ENCODE measurements at regions not wholly inside any gene's neighbourhood (a gene's known extent, or its start where the extent isn't known, plus 50 kb on each side); places are given as distances from the start of the nearest gene placed in this dataset.

- H3K4me1 ChIP-seq (ENCODE audit: control insufficient read depth, extremely low read depth, insufficient read depth, low read length): no peaks in the 10 kb centered on the region
- no peak overlapping the region for H2AFZ ChIP-seq (ENCODE audit: low read depth, low read length)
- ChIA-PET POLR2A (no interaction called here), CTCF (interaction anchor here (1.0 kb wide), 1 partner anchor 384 kb away, joined by 3 read pairs; no protein-coding TSS in a partner anchor)
- H3K9ac ChIP-seq (replicated peaks; ENCODE audit: extremely low read depth, insufficient read depth, low read length): no peak overlapping the region
- no peaks in the 10 kb centered on the region for H3K9me3 ChIP-seq (replicated peaks; ENCODE audit: control insufficient read depth, insufficient read depth, low read length)
- DNase-seq (ENCODE audit: low read depth, low spot score) (no peak), FAIRE-seq (no peak)
- intact Hi-C loops (cut with micrococcal nuclease): no loop called here
- TF ChIP-seq EZH2 (IDR thresholded peaks at IDR 0.05; ENCODE audit: borderline replicate concordance, low read depth, low read length, severe bottlenecking) (no peak), MYC (IDR thresholded peaks at IDR 0.05; ENCODE audit: low read depth, low read length) (no peak), POLR2A (IDR thresholded peaks at IDR 0.05; ENCODE audit: low read depth, low read length) (no peak), FOS (IDR thresholded peaks at IDR 0.05; ENCODE audit: borderline replicate concordance, insufficient read depth, low read length) (no peak), POLR2AphosphoS5 (IDR thresholded peaks at IDR 0.05; ENCODE audit: insufficient read depth, low read depth, low read length) (no peak), GATA2 (IDR thresholded peaks at IDR 0.05; ENCODE audit: insufficient read depth, insufficient read length, low read depth, low read length) (no peak), CTCF (IDR thresholded peaks at IDR 0.05; ENCODE audit: extremely low read depth in 1 of 2, insufficient read depth in 1 of 2, low read depth in 1 of 2, low read length in 2 of 2) (no peak), JUN (IDR thresholded peaks at IDR 0.05; ENCODE audit: borderline replicate concordance, insufficient read depth, insufficient read length, low read depth) (no peak)
- TF ChIP-seq, protein P1, sequence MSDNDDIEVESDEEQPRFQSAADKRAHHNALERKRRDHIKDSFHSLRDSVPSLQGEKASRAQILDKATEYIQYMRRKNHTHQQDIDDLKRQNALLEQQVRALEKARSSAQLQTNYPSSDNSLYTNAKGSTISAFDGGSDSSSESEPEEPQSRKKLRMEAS (IDR thresholded peaks at IDR 0.05; ENCODE audit: insufficient read depth, insufficient read length): no peak
- BruUV-seq (replicated peaks): no TSS peak
- H3K4me2 ChIP-seq (ENCODE audit: insufficient read depth, low read length): no peak overlapping the region
- H3K79me2 ChIP-seq (ENCODE audit: control insufficient read depth, insufficient read depth, low read length): no peaks in the 10 kb centered on the region
- H3K4me3 ChIP-seq (replicated peaks in 1 of 3; ENCODE audit: insufficient read depth in 1 of 3, low read depth in 1 of 3, low read length in 3 of 3): no peak overlapping the region
- no peak overlapping the region for H3K27ac ChIP-seq (ENCODE audit: insufficient read depth, low read depth, low read length)
- H3K27me3 ChIP-seq (ENCODE audit: control insufficient read depth in 2 of 2, insufficient read depth in 2 of 2, low read length in 2 of 2): no peaks in the 10 kb centered on the region
- H3K9me1 ChIP-seq (replicated peaks; ENCODE audit: control insufficient read depth, extremely low read depth, insufficient read depth, low read length): no peaks in the 10 kb centered on the region
- dilution Hi-C loops (cut with MboI; ENCODE audit: extremely low pct_ligation_motif_present, low sequenced_read_pairs): no loop called here
- H3K36me3 ChIP-seq (ENCODE audit: control insufficient read depth in 2 of 2, extremely low read depth in 1 of 2, insufficient read depth in 2 of 2, low read length in 2 of 2): no peaks in the 10 kb centered on the region
- no peaks in the 10 kb centered on the region for H4K20me1 ChIP-seq (replicated peaks; ENCODE audit: control insufficient read depth, extremely low read depth, insufficient read depth, low read length)
These were observed 65.2 kb downstream of the PSMG1 start for GRCh38 chr21:39118061-39118460.

All from endothelial cell of umbilical vein (primary cell).